WERI-Rb-1 (cell line): ENCODE measurements at regions not wholly inside any gene's neighbourhood (a gene's known extent, or its start where the extent isn't known, plus 50 kb on each side); places are given as distances from the start of the nearest gene placed in this dataset.

ENCODE experiments used
- DNase-seq: peaks from one replicate; pipeline ENCODE4 v3.0.0-alpha.2; 2020
- H3K27ac ChIP-seq: fragments of 250-450 bp; sonication (Bioruptor Pico); 2 replicates; pipeline ENCODE4 v1.5.1; 2020; ENCODE audit warnings: mild to moderate bottlenecking, moderate library complexity
- H3K27me3 ChIP-seq: fragments of 250-450 bp; sonication (Bioruptor Pico); 2 replicates; pipeline ENCODE4 v1.5.1; 2021; ENCODE audit warnings: mild to moderate bottlenecking, low read depth, moderate library complexity; ENCODE audit not compliant: insufficient read depth, severe bottlenecking
- H3K36me3 ChIP-seq: fragments of 250-450 bp; sonication (Bioruptor Pico); 2 replicates; pipeline ENCODE4 v1.5.1; 2020; ENCODE audit warnings: mild to moderate bottlenecking, moderate library complexity
- H3K4me3 ChIP-seq: 2 replicates; pipeline ENCODE4 v1.5.1; 2011; ENCODE audit warnings: low read depth, mild to moderate bottlenecking, control low read depth, low read length
- H3K9me3 ChIP-seq: fragments of 250-450 bp; sonication (Bioruptor Pico); 2 replicates; pipeline ENCODE4 v1.5.1; 2021; ENCODE audit warnings: mild to moderate bottlenecking, moderate library complexity; ENCODE audit not compliant: severe bottlenecking
- TF ChIP-seq, protein P1 (sequence below): IDR thresholded peaks from 2 replicates; pipeline ENCODE4 v1.5.1; 2011; ENCODE audit warnings: low read depth, mild to moderate bottlenecking, control low read depth, inconsistent platforms, low read length

DNA sequence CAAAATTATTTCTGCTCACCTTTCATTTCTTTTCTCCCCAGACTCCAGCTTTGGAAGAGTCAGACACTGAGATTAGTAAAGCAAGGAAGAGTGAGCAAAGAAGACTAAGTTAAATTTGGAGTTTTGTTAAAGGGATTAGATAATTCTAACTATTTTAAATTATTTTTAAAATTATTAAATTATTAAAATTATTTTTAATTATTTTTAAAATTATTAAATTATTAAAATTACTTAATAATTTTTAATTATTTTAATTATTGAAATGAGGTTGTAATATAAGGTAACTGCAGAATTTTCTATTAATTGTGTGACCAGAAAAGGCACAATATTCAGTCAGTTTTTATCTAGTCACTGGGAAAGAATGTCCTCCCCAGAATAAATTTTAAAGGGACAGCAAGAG, 185.0 kb upstream of the EOMES start:
- H3K9me3 ChIP-seq: no peaks in the 10 kb centered on the region
- DNase-seq: no peak
- H3K36me3 ChIP-seq: no peaks in the 10 kb centered on the region
- no peak overlapping the region for H3K4me3 ChIP-seq
- TF ChIP-seq, protein P1, sequence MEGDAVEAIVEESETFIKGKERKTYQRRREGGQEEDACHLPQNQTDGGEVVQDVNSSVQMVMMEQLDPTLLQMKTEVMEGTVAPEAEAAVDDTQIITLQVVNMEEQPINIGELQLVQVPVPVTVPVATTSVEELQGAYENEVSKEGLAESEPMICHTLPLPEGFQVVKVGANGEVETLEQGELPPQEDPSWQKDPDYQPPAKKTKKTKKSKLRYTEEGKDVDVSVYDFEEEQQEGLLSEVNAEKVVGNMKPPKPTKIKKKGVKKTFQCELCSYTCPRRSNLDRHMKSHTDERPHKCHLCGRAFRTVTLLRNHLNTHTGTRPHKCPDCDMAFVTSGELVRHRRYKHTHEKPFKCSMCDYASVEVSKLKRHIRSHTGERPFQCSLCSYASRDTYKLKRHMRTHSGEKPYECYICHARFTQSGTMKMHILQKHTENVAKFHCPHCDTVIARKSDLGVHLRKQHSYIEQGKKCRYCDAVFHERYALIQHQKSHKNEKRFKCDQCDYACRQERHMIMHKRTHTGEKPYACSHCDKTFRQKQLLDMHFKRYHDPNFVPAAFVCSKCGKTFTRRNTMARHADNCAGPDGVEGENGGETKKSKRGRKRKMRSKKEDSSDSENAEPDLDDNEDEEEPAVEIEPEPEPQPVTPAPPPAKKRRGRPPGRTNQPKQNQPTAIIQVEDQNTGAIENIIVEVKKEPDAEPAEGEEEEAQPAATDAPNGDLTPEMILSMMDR: no peak
- H3K27me3 ChIP-seq: no peaks in the 10 kb centered on the region
- H3K27ac ChIP-seq: no peak overlapping the region

DNA sequence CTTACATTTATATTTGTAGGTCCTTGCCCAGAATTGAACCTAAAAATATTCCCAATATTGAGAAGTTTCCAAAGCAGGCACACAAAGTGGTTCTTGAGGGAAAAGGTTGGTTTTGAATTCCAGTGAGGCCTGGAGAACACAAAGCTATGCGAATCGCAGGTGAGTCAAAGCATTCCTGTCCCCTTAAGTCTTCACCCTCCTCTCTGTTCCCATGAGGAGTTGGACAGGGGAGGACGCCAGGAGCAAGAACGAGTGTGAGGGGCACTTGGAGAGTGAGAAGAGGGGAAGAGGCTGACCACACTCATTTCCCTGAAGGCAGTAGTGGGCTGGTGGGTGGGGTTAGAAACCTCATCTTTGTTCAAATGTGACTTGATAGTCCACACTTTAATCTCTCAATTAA, 185.8 kb upstream of the EOMES start:
- Histone ChIP-seq H3K9me3 (no peaks in the 10 kb centered on the region), H3K36me3 (no peaks in the 10 kb centered on the region), H3K4me3 (no peak overlapping the region), H3K27ac (no peak overlapping the region), H3K27me3 (no peaks in the 10 kb centered on the region)
- TF ChIP-seq, protein P1: no peak
- no peak for DNase-seq

GRCh38 chr3:27910456-27910855, 188.3 kb upstream of the EOMES start:
- Histone ChIP-seq H3K9me3 (no peaks in the 10 kb centered on the region), H3K27ac (no peak overlapping the region), H3K36me3 (no peaks in the 10 kb centered on the region), H3K4me3 (no peak overlapping the region), H3K27me3 (no peaks in the 10 kb centered on the region)
- TF ChIP-seq, protein P1: no peak
- DNase-seq: no peak

DNA sequence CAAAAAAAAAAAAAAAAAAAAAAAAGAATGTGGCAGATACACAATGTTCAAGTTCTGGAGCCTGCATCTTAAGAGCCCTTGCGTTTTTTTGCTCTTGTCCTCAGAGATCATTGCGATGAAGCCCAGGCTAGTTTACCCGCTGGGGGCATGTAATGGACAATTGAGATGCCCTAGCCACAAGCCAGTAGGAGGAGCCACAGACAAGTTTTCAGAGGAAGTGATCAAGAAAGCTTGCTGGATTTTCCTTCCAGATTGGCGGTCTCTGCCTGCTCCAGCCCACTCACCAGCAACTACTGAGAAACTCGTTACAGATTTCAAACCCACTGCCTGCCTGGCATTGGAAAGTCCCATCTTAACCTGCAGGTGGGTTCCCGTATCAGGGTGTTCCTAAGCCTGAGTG, 192.1 kb upstream of the EOMES start:
- H3K36me3 ChIP-seq: no peaks in the 10 kb centered on the region
- no peaks in the 10 kb centered on the region for H3K9me3 ChIP-seq
- TF ChIP-seq, protein P1: no peak
- no peak overlapping the region for H3K27ac ChIP-seq
- no peak overlapping the region for H3K4me3 ChIP-seq
- no peaks in the 10 kb centered on the region for H3K27me3 ChIP-seq
- DNase-seq: peak; percentile 11

DNA sequence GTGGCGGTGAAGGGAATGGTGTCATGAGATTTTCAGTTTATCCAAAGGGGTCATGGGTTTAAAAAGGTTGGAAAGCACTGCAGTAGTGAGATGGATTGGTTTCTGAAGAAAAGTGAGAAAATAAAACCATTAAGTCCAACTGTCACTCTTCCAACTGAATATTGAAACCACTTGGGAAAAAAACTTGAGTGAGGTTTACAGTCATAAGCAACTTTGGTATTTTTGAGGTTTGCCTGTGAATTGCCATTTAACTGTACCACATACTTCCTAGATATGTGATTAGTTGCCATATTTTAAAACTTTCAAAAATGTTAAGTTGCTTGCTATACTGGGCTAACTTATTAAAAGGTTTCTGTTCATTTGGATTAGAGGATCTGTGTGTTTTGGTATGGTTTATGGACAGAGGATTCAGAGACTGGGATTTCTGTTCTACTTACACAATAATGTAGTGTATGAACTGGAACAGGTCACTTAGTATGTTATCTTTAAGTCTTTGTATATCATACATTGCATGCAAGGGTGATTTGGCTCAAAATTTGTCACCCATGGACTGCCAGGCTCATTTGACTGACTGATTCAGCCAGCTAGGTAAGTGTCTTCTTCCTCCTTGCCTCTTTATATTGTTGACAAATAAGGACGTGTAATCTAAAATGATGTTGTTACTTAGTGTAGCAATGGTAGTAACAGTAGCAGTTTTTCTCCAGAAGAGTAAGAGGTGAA, 201.4 kb upstream of the EOMES start:
- no peaks in the 10 kb centered on the region for H3K27me3 ChIP-seq
- no peak overlapping the region for H3K4me3 ChIP-seq
- H3K36me3 ChIP-seq: no peaks in the 10 kb centered on the region
- H3K27ac ChIP-seq: no peak overlapping the region
- TF ChIP-seq, protein P1: no peak
- DNase-seq: no peak
- H3K9me3 ChIP-seq: no peaks in the 10 kb centered on the region

DNA sequence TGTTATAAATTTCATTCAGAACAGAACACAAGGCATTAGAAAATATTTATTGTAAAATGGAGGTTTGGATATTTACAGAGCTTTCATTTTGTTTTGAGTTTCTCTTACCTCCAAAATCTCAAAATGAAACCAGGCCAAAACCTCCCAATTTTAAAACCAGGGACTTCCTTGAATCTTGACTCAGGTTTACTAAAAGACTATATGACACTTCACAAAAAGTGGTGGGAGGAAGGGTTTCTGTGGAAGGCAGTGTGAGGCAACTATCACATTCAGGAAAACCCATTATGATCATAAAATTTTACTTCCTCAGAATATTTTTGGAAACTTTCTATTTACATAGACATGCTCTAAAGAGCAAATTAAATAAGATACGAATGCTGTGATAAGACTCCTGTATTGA, 205.8 kb upstream of the EOMES start:
- Histone ChIP-seq H3K27ac (no peak overlapping the region), H3K27me3 (no peaks in the 10 kb centered on the region), H3K4me3 (no peak overlapping the region), H3K9me3 (no peaks in the 10 kb centered on the region), H3K36me3 (no peaks in the 10 kb centered on the region)
- TF ChIP-seq, protein P1: no peak
- no peak for DNase-seq
